GM18526 (cell line): ENCODE measurements at regions not wholly inside any gene's neighbourhood (a gene's known extent, or its start where the extent isn't known, plus 50 kb on each side); places are given as distances from the start of the nearest gene placed in this dataset.

ENCODE experiments used
- POLR2A ChIP-seq: IDR thresholded peaks from 3 replicates; pipeline ENCODE4 v1.6.1; 2011; ENCODE audit not compliant: insufficient read length; ENCODE audit errors: extremely low read depth

DNA sequence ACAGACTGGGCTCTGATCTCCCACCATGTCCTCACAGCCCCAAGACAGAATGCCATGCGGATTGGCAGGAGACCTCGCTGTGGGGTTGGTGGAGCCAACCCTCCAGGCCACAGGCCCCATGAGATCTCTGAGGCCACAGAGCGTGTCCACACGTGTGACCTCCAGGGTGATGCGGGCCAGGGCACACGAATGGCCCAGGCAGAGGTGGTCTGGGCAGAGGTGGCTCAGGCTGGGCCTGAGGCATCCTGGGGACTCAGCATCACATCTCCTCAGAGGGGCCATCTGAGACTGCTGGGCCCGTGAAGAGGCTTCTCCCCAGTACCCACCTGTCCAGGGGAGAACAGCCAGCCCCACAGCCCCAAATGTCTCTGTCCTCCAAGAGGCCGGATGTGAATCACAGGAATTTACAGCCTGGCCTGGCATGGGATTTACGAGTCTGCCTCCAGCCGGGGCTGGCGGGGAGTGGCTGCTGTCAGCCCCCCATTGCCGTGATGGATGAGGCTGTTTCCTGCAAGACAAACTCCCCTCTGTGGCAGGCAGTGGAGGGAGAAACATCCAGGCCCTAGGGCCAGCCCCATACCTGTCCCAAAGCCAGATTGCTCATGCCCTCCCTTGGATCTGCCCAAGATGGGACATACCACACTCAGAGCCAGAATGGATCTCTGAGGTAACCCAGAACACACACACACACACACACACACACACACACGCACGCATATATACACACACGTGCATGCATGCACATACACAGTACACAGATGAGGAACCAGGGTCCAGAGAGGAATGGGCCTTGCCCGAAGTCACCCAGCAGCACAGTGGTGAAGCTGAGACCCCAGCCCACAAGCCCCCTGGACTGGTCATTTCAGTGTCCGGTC is 208.3 kb downstream of the TBC1D2B start:
- TF ChIP-seq POLR2A = no peak

DNA sequence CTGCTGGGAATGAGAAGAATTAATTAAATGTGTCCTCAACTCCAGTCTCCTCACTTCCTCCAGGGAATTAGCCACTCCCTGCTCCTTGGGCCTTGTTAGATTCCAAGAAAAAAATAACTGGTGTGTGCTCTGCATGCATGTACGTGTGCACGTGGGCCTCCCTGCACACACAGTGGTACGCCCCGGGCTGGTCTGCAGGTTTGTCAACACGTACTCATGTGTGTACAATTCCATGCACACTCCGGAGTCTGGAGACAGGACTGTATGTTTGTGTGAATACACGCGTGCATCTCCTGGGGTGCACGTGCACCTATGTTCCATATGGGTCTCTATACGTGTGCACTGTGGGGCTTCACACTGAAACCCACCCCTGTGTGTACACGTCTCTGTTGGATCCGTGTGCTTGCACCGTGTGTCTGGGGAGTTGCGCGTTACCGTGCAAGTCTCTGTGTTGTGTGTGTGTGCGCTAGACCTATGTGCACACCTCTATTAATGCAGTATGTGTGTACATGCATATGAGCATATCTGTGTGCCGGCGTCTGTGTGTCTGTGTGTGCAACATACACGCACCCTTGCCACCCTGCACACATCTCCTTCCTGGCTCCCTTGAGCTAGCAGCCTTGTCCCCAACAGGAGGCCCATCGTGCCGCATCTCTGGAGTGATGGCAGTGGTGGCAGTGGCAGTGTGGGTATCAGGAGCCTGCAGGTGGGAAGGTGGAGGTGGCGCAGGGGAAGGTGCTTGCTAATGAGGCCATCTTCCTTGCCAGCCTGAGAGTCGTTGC is 210.1 kb downstream of the TBC1D2B start:
- no peak for TF ChIP-seq POLR2A

DNA sequence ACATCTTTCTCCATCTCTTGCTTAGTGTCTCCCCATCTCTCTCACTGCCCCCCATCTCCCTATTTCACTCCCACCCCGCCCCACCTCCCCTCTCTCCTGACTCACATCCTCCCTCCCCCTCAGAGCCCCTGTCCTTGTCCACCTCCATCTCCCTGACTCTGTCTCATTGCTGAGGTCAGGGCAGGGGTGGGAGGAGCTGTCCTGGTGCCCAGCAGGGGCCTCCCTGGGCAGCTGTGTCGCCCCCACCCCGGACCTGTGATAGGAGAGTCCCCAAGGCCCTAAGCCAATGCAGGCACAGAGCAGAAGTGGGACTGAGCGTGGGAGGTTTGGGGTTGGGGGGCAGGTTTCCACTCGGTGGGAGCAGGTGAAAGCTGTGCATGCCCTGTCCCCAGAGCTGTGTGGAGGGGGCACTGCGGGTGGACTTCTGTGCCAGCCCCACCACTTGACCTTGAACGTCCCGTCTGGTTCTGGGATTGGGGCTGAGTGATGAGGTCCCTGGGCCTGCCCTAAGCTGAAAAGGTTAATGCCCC is 210.8 kb downstream of the TBC1D2B start:
- TF ChIP-seq POLR2A = no peak

DNA sequence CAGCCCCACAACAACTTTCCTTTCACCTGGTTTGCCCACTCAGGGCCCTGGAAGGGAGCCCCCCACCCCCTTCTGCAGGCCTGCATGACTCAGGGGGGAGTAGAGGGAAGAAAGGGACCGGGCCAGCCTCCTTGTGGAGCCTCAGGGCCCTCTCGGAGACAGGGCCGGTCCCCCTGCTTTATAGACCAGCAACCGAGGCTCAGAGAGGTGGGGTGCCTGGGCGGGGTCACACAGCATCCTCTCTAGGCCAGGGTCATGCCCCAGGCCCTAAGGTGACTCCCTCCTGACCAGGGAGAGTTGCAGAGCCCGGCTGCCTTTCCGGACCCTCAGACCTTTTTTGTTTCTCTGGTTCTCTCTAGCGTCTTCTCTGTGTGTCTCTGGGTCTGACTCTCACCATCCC is 211.3 kb downstream of the TBC1D2B start:
- no peak for TF ChIP-seq POLR2A

DNA sequence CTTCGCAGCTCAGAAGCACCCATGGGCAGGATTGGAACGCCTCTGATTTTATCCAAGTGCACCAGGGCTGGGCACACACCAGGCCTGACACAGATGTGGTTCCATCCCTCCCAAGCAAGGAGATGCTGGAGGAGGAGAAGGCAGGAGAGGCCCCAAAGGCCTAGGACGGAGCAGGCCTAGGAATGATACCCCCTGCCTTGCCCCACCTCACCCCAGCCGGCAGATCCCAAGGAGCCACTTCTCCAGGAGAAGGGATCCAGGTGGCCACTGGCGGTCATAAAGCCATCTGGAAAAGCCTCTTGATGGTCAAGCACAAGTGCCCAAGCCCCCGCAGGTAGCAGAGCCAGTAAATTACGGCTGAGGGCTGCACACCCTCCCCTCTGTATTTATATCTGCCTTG is 211.8 kb downstream of the TBC1D2B start:
- no peak for TF ChIP-seq POLR2A

DNA sequence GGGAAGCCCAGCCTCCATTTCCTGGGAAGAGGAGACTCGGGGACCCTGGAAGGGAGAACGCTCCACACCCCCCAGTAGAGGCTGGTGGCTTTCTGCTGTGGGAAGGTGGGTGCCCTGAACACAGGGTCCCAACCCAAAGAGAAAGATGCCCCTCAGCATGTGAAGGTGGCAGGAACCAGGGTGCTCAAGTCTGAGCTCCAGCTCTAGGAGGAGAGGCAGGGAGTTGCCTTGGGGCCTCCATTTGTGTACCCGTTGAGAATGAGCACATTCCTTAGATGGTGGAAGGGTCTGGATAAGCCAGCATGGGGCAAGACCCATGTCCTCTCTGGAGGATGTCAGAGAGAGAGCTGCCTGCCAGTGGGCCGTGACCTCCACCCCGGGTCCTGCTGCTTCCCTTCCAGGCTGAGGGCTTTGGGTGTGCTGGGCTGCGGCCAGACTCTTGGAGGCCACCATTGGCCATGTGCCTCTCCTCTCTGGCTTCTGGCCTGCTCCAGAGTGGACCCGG is 212.4 kb downstream of the TBC1D2B start:
- no peak for TF ChIP-seq POLR2A

DNA sequence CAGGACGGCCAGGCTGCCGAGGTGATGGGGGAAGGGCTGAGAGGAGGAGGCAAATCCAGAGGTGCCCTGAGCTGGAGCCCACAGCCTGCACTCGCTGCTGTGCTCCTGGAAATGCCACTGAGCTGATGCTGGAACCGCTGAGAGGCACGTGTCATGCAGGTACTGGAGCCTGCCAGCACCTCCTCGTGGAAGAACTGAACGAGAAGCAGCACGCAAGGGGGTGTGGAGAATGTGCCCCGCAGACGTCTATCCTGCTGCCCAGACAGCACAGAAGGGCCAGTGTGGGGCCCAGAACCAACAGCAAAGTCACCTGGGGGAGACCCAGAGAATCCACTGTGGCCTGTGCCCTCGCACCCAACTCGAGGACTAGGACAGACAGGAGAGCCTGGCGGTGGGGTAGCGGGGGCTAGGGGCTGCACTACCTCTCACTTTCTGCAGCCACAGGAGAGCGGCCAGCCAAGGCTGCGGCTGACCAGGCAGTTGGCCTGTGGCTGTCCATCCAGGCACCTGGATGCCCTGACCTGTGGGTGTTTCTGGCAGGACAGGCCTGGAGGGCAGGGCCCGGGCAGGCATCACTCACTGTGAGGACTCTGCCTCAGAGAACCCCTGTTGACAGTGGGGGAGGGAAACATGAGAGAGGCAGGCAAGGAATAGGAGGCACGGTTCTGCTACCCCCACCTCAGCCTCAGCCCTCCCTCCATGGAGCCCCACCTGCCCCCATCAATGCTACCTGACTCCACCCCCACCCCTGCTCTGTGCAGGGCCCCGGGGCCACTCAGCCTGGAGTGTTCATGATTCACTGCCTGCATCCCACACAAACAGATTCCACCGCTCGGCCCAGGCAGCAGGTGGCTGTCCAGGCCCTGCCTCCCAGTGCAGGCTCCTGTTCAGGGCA is 213.1 kb downstream of the TBC1D2B start:
- TF ChIP-seq POLR2A = no peak

DNA sequence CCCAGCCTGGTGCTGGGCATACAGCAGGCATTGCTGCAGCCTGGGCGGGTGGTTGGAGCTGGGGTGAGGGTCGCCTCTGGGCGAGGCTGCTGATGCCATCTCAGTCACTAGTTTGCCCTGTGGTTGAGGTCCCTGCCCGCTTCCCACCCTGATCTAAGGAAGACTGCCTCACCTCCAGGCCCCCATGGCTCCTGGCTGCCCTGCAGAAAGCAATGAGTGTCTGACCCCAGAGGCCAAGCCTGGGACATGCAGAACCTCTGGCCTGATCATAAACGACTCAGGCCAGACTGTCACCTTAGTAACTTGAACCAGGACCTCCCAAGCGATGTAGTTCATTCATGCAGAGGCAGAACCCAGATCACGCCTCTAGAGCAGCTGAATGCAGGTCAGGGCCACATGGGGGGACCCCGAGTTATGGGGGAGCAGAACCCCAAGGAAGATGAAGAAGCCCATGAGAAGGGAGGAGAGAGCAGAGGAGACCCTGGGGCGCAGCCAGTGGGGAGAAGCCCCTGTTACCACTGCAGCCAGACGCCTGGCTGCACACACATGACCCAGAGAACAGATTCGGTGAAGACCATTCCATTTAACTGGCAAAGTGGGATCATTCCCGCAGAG is 213.9 kb downstream of the TBC1D2B start:
- TF ChIP-seq POLR2A = no peak

DNA sequence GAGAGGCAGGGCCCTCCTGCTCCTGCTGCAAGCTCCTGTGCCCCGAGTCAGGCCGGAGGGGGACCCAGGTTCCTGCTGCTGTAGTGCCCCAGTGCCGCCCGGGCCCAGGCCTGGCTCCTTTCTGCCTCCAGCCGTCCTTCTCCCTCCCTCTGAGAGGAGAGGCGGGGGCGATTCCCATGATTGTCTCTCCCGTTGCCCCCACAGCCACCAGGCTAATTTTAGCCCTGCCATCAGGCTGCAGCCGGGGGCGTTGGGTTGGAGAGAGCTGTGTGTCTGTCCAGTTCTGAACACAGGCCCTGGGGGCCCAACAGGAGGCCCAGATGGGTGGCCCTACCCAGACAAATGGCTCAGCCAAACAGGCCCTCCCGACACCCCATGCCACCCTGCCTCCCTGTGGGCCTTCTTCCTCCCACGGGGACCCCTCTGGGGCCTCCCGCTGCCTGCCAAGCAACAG is 214.8 kb downstream of the TBC1D2B start:
- TF ChIP-seq POLR2A = no peak

DNA sequence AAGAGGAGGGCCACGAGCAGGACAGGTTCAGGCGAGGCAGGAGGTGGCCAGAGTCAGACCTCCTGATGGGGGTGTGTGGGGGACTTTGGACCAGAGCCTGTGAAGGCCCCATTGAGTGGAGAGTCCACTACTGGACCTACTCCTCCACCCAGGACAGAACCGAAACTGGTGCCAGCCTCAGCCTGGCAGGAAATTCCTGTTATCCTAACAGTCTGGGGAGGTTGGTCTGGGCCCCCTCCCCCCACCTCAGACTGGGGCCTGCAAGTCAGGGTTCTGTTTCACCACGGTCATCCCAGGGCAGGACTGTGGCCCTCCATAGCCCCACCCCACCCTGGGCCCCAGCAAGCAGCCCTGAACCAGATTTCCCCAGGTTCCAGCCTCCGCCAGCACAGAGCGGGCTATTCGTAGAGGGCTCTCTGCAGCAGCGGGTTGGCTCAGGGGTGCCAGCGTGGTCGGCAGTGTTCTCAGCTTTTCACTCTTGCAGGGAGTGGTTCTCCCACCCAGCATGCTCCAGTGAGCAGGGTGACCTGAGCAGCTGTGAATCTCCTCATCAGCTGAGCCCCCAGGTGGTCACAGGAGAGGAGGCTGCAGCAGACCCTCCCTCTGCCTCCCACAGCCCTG is 217.3 kb downstream of the TBC1D2B start:
- TF ChIP-seq POLR2A = no peak

DNA sequence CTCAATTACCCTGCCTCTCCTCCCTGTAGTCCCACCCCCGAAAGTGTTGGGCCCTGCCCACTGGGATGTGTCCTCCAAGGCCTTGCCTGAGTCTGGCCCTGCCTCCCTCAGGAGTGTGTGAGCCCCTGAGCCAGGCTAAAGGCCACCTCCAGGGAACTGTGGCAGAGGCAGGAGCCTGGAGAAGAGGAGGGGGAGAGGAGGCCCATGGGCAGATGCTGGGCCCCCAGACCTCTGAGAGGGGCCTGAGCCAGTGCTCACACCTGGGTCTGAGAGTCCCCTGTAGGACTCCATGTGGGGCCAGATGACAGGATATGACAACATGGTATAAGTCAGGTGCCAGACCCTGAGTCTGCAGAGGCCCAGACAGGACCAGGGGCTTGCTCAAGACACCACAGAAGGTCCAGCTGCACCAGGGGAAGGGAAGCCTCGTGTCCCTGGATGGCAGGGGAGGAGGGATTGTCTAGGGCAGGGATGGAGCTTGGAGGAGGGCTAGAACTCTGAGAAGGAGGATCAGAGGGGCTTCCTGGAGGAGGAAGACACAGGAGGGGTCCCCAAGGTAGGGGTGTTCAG is 217.9 kb downstream of the TBC1D2B start:
- no peak for TF ChIP-seq POLR2A

DNA sequence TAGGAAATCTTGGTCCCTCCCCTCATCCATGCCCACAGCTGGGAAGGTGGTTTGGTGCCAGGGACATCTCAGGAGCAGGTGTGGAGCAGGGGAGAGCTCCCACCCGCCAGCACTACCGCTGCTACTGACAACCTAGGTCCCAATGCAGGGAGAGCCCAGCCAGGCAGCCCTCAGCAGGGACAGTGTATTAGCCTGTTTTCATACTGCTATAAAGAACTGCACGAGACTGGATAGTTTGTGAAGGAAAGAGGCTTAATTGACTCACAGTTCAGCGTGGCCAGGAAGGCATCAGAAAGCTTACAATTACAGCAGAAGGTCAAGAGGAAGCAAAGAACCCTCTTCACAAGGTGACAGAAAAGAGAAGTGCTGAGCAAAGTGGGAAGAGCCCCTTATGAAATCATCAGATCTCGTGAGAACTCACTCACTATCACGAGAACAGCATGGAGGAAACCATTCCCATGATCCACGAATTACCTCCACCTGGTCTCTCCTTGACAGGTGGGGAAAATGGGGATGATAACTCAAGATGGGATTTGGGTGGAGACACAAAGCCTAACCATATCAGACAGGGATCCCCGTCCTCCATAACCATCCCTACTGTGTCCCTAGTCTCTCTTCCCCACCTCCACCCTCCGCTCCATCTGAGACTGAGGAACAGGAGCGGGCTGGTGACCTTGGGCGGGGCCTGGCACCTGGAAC is 218.6 kb downstream of the TBC1D2B start:
- no peak for TF ChIP-seq POLR2A

DNA sequence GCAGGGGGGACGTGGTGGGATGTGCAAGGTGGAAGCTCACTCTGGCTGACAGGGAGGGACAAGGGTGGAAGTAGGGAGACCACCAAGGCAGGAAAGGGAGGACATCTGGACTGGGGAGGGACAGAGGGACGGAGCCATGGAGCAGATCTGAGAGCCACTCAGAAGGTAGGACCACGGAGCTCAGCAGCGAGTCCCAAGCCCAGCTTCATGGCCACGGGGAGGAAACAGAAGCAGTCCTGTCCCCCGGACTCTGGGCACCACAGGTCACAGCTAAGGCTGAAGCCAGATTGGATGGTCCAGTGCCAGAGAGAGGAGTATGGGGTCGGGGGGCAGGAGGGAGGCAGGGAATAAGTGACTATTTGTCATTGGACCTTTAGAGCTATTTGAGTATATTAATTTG is 220.1 kb downstream of the TBC1D2B start:
- no peak for TF ChIP-seq POLR2A
